Ecto neural progenitor cell (in vitro differentiated cells): ENCODE measurements at regions not wholly inside any gene's neighbourhood (a gene's known extent, or its start where the extent isn't known, plus 50 kb on each side); places are given as distances from the start of the nearest gene placed in this dataset.

Source experiments
- DNase-seq: peaks from one replicate; pipeline ENCODE4 v3.0.0-alpha.2; 2018; ENCODE audit warnings: low spot score

DNA sequence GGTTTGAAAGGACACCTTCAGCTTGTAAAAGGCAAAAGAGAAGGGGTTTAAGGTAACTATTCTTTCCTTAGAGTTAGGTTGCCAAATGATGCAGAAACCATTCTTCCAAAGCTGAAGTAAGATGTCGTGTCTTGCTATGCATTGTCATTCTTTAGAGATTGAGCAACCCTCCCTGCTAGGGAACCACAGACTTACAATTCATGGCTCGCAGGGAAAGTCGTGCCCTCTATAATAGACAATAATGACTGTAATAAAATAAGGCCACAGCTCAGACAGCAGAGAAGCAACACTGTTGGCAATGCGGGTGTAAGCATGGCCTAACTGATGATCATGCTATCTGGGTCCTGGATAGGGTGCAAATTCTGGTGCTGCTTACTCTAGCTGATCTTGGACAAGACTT, 129.6 kb upstream of the CDH13 start:
- DNase-seq, result no peak

DNA sequence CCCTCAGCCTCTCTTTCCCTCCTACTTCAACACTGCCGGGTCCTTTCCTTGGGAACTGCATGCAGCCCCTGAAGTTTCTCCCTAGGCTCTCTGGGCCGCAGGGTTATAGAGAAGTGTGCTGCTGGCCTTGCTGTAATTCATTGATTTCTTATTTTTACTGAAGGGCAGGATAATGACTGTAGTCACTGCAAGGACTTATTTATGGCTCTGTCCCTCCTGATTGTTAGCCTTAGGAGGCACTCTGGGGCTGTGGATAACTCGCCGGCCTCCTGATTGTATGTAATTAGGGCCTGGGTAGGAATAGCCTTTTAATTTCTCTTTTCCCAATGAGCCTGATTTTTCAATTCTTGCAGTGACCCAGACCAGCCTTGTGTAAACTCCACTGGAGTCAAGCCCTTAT, 138.3 kb upstream of the CDH13 start:
- DNase-seq, result no peak

DNA sequence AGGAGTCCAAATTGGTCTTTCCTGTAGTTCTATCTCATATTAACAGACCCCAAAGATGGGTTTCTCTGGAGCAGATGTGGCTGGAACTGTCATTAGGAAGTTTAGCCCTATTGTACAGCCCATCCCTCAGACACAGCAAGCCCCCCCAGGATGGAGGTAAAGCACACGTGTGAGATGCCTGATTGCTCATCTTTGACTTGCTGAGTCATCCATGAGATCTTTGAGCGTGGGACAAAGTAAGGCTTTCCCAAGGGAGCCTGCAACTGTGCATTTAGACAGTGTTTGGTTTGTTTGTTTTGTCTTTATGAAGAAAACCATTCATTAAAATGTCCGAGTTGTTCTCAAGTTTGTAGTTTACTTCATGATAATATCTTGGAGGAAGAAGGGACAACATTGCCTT, 145.3 kb upstream of the CDH13 start:
- DNase-seq, result no peak

DNA sequence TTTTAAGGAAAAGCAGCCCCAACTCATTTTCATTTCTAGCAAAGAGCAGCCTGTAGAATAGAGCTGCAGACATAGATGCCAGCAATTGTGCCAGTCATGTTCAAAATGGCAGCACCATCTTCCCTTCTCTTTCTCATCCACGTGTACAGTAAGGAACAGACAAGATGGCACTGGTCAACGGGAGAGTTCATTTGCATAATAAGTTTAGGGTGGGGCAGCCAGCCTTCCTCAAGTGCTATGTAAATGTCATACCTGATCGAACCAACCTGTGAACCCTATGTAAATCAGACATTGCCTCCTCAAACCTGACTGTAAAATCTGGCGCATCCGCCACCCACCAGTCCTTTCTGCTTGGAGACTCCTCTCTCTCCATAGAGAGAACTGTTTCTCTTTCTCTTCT, 150.0 kb upstream of the CDH13 start:
- no peak for DNase-seq

DNA sequence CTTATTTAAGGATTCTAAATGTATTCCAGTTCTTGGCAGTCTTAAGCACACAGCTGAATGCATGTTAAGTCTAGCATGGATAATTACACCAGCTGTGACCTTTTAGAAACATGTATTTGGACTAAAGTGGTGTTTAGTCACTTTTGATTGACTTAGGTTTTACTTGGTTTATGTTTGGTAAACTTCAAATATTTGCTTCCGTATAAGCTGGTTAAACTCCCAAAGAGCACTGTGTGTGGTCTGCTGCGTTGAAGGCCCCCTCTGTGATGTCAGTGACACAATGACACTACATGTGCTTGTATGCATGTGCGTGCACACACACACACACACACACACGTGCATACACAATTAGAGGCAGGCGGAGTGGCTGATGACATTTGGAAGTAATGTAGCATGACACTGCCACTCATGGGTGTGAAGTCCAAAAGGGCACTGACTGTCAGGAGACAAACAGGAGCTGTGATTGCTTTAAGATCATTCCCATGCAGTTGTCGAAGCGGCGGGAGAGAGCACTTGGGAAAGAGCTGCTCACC, 156.1 kb upstream of the CDH13 start:
- no peak for DNase-seq

DNA sequence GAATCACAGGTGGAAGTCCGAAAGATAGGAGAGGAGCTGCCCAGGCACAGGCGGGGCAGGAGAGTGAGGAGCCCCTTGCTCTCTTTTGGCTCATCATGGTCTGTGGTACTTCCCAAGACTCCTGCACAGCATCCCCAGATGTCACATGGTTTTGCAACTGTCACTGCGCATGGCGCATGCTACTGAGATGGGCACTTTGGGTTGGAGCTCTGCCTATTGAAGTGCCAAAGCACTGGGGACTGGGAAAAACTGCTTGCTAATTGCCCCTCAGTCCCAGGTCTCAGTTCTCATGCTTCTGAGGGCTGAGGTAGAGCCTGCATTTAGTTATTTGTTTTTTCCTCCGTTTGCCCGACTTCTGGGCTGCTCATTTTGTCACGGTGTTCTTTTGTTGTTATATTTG, 156.8 kb upstream of the CDH13 start:
- no peak for DNase-seq

DNA sequence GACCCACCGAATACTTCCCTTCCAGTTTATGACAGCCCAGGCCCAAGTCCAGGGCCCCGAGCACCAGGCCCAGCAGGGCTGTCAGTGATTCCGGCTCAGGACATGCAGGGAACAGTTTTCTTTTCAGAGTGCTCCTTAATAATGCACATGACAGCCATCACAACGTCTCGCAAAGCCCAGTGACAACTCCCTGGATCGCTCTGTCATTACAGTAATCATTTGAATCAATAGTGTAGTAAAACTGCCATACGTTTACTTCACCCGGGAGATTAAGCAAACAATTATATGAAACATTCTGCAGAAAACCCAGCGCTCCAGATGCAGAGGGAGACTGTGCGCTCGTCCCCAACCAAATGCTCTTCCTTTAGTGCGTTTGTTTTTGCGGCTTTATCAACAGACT, 162.6 kb upstream of the CDH13 start:
- no peak for DNase-seq

DNA sequence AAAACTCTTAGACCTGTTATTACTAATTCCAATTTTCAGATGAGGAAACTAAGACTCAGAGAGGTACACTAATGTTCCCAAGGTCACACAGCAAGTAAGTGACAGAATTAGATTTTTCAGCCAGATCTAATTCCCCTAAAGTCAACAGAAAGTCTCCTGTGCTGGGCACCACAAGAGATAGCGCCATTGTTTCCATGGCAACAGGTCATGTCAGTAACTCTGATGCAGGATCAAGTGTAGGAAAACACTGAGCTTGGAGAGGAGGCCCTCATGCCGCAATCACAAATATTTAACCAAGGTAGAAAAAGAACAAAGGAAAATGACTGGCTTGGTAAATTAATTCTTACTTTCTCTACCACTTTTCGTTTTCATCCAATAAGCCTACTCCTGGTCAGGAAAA, 166.0 kb upstream of the CDH13 start:
- DNase-seq, result no peak

DNA sequence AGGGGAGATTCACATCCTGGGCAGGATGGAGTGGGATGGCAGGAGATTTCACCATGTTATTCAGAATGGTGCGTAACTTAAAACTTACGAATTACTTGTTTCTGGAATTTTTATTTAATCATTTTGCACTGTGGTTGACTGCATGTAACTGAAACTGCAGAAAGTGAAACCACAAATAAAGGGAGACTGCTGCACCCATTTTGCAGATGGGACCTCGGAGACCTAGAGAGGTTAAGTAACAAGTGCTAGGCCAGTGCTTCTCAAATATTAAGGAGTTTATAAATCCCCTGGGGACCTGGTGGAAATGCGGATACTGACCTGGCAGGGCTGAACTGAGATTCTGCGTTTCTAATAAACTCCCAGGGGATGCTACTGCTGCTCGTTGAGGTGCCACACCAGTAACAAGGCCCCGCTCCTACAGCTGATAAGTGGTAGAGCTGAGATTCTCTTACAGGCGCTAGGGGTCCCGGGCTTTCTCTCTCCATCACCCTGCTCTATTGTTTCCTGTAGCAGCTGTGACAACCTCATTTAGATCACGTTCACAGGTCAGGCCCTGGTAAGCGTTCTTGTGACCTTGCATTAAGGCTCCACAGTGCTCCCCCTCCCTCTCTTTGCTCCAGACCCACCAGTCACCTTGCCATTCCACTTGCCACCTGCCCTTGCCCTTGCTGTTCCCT, 167.1 kb upstream of the CDH13 start:
- no peak for DNase-seq

DNA sequence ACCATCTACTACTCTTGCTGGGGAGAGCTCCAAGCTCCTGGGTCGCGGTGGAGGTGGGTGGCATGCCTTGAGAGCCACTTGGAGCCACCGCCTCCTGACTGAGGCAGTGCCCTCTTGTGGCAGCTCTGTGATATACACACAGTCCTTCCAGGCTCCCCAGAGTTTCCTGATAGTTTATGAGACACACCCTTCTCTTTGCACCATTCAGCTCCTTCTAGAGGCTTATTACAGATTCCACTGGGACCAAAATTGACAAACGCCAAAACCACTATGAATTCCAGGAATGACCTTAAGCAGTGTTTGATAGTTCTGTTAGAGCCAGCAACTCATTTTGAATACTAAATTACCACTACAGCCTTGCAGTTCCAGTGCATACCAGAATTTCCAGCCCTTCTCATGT, 170.1 kb upstream of the CDH13 start:
- DNase-seq, result peak; percentile 75

DNA sequence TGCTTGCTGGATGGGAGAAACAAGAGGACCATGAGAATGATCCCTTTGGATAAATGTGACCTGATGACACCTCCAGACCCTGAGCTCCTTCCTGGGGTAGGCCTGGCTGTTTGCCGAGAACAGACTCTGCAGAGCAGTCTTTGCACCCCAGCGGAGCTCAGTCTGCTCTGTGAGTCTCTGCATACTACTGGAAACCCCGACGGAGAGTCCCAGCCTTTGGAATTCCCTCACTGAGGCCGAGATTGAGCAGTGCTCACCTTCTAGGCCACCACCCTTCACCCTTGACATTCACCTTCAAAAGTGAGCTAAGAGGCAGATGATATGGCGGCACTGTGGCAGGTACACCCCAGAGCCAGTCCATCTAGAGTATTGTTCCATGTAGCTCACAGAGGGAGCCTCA, 172.2 kb upstream of the CDH13 start:
- no peak for DNase-seq

DNA sequence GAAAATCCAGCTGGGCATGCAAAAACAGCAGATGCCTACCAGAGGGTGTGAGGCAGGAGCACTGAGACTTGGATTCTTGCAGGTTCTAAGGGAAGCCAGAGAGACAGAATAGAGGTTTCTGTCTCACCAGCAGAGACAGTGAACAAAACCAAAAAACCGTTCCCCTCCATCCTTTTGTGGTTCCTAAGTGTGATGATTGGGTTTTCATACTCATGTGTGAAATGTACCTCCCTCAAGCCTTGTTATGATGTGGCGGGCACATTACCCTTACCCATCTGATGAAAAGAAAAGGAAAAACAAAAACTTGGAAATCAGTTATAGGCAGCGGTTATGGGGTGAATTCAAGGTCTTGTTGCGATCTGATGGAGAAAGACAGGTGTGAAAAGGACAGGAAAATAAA, 172.6 kb upstream of the CDH13 start:
- no peak for DNase-seq

DNA sequence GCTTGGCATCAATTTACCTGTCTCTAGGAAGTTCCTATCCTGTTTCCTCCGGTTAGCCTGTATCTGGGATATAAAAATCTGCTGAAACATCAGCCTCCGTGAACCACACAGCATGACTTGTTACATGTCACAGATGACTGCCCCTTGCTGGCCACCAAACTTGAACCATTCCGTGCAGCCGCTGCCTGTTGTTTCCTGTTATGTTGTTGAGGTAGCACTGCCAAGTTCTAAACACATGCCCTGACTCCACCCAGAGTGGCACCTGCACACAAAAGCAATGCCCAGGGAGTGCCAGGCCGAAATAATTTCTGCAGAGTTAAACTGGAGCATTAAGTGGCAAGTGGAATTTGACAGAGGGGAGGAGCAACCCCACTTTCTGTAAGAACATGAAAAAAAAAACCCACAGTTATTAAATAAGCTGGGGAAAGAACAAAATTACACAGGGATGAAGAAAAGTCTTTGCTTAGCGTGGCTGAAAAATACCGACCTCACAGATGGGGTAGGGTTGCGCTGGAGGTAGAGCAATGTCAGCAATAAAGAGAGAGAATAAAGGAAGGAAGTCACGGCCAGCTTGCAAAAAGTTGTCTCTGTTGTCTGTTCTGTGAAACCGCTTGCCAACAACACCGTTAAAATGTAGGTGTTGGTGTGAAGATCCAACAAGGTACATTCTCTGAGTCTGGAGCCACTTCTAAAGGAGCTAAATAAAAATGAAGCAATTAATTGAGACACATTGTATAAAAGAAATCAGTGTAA, 174.6 kb upstream of the CDH13 start:
- DNase-seq, result no peak

DNA sequence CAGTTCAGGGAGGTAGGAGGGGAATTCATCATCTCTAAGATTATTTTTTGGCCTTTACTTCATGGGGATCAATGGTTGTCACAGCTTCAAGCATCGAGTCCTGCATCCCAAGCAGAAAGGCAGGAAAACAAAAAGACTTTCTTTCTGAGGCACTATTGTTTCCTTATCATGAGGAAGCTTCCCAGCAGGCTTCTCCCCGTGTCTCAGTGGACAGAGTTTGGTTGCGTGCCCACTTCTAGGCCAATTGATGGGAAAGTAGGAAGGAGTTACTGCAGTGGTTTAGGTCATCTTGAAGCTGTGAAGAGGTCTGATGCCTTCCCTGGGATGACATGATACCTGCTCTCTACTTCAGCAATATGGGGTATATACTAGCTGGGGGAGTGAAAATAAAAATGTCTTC, 175.3 kb upstream of the CDH13 start:
- no peak for DNase-seq

DNA sequence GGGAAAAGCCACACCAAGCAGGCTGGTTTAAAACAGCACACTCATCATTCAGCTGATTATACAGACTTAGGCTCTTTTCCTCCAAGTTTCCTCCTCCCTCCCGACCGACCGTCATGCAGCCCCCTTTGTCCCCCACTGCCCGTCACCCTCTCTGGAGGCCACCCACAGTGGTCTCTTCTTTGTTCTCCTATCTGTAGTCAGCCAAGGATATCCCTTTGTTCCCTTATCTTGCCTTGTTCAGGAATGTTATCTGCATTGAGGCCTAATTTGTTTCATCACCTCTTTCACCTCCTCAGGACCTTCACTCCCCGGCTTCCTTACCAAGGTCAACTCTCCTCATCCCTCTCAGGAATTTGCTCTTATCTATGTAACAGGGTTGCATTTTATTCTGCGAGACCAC, 186.4 kb upstream of the CDH13 start:
- no peak for DNase-seq

DNA sequence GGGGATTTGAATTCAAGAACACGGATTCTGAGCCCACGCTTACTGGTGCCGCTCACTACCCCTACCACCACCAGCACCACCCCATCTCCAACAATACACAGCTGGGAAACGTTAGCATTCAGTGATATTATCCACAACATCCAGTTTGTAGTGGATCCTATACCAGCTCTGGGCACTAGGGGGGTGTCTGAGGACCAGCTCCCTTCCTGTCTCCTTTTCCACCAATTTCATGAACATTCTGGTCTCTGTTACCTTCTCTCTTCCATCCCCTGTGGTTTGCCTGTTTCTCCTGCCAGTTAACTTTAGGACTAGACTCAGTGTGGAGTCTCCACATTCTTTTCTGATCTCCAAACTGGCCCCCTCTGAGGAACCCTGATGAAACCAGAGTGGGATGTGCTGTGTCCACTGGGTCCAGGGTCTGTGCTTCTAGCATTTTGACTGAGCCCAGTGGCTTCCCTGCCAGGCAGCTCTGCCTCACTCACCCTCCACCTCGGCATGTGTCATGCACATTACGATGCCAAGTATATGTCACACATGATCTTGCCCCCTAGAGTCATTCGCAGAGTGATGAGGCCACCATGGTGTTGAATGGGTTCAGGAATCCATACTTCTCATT, 187.0 kb upstream of the CDH13 start:
- no peak for DNase-seq

DNA sequence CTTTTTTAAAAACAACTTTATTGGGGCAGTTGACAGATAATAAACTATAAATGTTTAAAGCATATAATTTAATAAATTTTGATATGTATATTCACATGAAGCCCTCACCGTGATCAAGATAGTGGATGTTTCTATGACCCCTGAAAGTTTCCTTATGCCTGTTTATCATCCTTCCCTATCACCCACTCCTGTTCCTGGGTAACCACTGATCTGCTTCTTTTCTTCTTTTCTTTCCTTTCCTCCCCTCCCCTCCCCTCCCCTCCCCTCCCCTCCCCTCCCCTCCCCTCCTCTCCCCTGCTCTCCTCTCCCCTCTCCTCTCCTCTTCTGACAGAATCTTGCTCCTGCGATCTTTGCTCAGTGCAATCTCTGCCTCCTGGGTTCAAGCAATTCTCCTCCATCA, 193.7 kb upstream of the CDH13 start:
- no peak for DNase-seq

DNA sequence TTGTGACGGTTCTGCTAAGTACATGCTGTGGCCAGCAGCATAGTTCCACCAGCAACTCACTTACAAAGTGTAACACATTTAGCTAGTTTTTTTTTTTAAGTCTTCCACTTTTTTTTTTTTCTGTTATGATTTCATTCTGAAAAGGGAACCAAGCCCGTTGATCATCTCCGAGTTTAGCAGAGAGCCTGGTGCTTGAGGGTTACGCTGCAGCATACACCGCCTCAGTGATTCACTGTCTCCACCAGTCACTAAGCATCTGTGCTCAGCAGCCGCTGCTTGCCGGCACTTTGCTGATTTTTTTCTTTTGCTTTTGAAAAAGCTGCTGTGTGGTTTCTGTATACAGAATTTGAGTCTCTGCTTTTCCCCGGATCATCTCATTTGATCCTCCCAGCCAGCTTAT, 194.5 kb upstream of the CDH13 start:
- DNase-seq, result no peak

DNA sequence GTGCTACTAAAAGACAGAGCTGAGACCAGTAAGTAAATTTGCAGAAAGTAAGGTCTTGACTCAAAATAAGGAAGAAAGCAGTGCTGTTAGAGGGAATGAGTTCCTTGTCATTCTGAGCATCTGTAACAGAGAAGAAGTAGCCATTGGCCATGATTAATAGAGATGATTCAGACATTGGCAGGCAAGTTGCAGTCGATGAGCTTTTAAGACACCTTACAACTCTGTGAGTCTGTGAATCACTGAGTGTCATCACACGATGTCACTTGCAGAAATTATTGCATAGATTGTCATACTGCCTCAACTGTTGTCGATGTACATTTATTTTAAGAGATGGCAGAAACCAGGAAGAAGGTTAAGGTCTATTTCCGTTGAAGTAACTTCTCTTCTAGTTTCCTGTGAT, 201.1 kb upstream of the CDH13 start:
- no peak for DNase-seq

DNA sequence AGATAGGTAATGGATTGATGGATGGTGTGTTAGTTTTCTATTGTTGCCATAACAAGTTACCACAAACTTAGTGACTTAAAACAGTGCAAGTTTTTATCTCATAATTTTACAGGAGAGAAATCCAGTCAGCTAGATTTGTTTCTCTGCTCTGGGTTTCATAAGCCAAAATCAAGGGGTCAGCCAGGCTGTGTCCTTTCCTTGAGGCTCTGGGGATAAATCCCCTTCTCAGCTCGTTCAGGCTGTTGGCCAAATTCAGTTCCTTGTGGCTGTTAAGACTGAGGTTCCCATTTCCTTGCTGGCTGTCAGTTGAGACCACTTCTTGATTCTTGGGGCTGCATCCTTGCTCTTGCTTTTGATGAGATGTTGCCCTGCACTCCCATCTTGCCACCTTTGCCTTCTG, 204.9 kb upstream of the CDH13 start:
- DNase-seq, result no peak

DNA sequence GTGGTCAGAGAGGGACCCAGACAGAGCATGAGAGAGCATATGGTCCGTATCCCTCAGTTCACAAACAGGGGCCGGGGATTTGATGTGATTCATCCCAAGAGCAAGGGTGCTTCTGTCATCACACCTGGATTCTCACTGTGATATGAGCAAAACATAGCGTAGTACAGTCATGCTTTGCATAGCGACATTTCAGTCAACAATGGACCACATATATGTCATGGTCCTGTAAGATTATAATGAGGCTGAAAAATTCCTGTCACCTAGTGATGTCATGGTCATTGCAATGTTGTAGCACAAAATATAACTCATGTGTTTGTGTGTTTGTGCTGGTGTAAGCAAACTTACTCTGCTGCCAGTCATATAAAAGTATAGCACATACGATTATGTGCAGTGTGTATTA, 207.4 kb upstream of the CDH13 start:
- no peak for DNase-seq

DNA sequence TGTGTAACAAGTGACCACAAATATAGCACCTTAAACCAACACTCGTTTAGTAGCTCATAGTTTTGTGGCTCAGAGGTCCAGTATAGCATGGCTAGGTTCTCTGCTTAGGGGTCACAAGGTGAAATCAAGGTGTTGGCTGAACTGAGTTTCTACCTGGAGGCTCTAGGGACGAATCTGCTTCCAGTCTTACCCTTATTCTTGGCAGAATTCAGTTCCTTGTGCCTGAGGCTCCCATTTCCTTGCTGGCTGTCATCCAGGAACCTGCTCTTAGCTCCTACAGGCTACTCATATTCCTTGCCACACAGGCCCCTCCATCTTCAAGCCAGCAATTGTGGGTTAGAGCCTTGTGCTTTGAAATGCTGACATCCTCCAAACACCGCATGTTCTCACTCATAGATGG, 212.3 kb upstream of the CDH13 start:
- DNase-seq, result no peak

DNA sequence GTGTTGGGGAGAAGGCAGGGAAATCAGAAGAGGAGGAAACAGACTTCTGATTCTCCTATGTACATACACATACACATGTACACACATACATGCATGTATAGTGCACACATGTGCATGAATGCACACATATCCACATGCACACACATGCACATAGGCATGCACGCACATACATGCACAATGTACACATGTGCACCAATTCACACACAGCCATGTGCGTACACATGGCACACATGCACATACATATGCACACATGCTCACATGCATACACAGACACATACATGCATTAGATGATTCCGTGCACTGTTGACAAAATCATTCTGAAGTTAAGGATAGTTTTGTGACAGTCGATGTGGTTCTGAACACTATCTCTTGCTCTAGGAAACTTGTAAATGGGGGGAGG, 214.0 kb upstream of the CDH13 start:
- DNase-seq, result no peak
